SK-N-SH (cell line): ENCODE measurements at regions not wholly inside any gene's neighbourhood (a gene's known extent, or its start where the extent isn't known, plus 50 kb on each side); places are given as distances from the start of the nearest gene placed in this dataset.

Experiments used
- CTCF ChIP-seq: fragments of 200-600 bp; sonication (generic); IDR thresholded peaks from 2 replicates; pipeline ENCODE4 v1.6.1; 2017; ENCODE audit warnings: antibody characterized with exemption, mild to moderate bottlenecking, moderate library complexity
- JUND ChIP-seq: IDR thresholded peaks from 2 replicates; pipeline ENCODE4 v1.4.0; 2012
- NRF1 ChIP-seq: IDR thresholded peaks from 2 replicates; pipeline ENCODE4 v1.6.1; 2012; ENCODE audit warnings: low read depth, mild to moderate bottlenecking, low read length
- POLR2AphosphoS5 ChIP-seq: IDR thresholded peaks from 2 replicates; pipeline ENCODE4 v1.6.1; 2012; ENCODE audit warnings: low read depth, low read length
- RFX5 ChIP-seq: IDR thresholded peaks from 2 replicates; pipeline ENCODE4 v1.6.1; 2012; ENCODE audit warnings: mild to moderate bottlenecking, improper control_type of control experiment, low read length

DNA sequence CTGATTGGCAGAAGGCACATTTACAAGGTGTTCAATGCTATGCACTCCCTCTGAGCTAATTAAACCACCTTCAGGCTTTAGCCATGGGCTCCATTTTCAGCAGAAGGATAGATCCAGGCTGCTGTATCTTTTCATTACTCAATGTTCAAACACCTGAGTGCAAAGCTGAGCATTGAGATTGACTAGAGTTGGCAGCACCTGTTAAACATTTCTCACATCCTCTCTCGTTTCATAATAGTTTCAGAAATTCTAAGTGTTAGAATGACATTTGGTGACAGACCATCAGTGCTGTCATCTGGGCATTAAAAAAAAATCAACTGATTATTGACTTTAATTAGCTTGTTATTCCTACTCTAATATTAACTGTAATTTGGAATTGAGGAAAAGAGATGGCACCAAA, 187.1 kb upstream of the SEMA3E start:
- no peak for TF ChIP-seq NRF1
- TF ChIP-seq POLR2AphosphoS5: no peak
- no peak for TF ChIP-seq RFX5
- no peak for TF ChIP-seq CTCF
- no peak for TF ChIP-seq JUND
